ENCODE measurements at regions not wholly inside any gene's neighbourhood (a gene's known extent, or its start where the extent isn't known, plus 50 kb on each side); places are given as distances from the start of the nearest gene placed in this dataset.
A peak's percentile ranks its signal among the peaks of the same experiment; 100 is the strongest.
"Not testable (repeated sequence)": the region's sequence is repeated elsewhere in the genome, so short reads cannot be mapped to it uniquely, and the experiment has no call there.

DNA sequence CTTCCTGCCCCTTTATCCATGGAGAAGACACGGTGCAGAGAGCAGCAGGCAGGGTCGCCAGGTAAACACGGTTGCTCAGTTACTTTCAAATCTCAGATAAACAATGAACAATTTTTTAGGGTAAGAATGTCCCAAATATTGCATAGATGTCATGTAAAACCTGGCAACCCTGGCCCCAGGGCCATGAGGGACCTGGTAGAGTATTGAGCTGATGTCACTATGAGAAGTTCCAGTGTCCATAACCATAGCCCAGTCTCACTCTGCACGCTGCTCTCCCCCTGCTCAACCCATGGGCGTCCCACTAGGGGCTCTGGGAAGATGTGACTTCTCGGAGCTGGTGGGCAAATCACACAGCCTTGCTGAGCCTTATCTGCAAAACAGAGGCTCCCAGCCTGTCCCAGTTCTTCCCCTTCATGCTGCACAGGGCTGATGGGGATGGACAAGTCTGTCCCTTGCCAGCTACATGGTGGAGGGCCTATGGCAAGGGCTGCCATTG, 71.3 kb upstream of the TOP1 start:
- in situ Hi-C loops (cut with HindIII; ENCODE audit: low pct_ligation_motif_present, low pct_unique_long_range_greater_than_20kb, low sequenced_read_pairs): no loop called here
- DNase-seq: no peak

DNA sequence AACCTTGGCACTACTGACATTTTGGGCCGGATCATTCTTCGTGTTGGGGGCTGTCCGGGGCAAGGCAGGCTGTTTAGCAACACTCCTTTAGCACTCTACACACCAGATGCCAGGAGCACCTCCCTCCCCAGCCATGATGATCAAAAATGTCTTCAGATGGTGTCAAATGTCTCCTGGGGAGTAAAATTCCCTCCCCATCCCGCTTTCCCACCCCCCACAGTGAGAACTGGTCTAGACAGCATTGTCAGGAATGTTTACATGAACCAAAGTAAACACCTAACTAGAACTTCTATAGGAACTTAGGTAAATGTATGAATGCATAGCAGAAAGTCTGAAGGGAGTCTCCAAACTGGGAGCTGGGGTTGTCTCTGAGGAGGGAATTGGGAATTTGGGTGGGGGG, 70.0 kb upstream of the TOP1 start:
- no peak for DNase-seq
- in situ Hi-C loops (cut with HindIII; ENCODE audit: low pct_ligation_motif_present, low pct_unique_long_range_greater_than_20kb, low sequenced_read_pairs): no loop called here

DNA sequence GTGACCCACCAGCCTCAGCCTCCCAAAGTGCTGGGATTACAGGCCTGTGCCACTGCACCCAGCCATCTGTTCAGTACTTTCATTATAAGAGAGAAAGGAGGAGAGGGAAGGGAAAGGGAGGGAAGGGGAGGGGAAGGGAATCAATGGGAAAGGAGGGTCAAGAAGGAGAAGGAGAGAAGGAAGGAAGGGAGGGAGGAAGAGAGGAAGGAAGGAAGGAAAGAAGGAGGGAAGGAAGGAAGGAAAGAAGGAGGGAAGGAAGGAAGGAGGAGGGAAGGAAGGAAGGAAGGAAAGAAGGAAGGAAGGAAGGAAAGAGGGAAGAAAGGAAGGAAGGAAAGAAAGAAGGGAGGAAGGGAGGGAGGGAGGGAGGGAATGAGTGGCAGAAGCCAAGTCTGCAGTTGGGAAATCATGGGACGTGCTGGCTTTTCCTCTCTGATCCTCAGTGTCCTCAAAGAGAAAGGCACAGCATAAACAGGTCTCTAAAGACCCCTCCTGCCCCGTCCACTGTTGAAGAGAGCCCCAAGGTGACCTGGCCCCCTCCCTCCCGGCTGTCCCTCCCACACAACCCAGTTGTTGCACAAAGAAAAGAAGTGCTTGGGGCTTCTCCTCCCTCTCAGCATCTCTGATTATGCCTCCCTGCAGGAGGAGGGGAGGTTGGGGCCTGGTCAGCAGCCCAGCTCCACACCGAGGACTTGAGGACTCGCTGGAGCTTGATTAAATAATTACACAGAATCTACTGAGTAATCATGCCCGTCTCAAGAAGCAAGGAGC, 69.1 kb upstream of the TOP1 start:
- in situ Hi-C loops (cut with HindIII; ENCODE audit: low pct_ligation_motif_present, low pct_unique_long_range_greater_than_20kb, low sequenced_read_pairs): no loop called here
- DNase-seq: no peak

DNA sequence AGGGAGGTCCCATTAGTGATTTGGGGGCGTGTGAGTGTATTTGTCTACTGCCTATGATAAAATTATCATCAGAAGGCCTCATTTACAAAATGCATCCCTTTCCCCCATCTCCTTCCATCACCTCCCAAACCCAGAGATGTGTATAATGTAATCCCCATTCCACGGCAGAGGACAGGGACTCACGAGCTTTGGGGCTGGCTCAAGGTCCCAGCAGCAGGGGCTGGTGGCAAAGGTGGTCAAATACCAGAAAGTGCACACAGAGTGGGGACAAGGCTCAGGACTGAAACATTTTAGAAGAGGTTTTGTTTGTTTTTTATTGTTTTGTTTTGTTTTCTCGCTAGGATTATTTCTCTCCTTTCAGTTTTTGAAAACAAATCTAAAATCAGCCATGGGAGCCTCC, 68.5 kb upstream of the TOP1 start:
- in situ Hi-C loops (cut with HindIII; ENCODE audit: low pct_ligation_motif_present, low pct_unique_long_range_greater_than_20kb, low sequenced_read_pairs): no loop called here

DNA sequence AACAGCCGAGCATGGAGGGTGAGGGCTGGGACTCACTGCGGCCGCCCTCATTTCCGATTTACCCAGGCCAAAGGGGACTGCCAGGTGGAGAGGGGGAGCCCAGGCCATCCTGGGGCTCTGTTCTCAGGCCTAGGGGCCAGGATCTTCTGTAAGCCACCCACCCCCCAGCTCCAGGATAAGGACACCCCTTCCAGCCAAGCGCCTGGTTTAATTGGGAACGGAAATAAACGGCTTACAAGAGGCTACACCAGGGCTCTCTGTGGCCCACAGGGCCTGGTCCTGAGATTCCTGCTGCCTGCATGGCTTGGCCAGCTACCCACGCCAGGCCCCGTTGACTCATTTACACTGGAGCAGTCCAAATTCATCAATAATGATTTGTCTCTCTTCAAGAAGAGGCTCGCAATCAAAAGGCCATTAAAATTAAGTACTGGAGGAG, 68.1 kb upstream of the TOP1 start:
- in situ Hi-C loops (cut with HindIII; ENCODE audit: low pct_ligation_motif_present, low pct_unique_long_range_greater_than_20kb, low sequenced_read_pairs): no loop called here
- no peak for DNase-seq

More for the DNA sequence above, 68.5 kb upstream of the TOP1 start:
- DNase-seq: no peak

DNA sequence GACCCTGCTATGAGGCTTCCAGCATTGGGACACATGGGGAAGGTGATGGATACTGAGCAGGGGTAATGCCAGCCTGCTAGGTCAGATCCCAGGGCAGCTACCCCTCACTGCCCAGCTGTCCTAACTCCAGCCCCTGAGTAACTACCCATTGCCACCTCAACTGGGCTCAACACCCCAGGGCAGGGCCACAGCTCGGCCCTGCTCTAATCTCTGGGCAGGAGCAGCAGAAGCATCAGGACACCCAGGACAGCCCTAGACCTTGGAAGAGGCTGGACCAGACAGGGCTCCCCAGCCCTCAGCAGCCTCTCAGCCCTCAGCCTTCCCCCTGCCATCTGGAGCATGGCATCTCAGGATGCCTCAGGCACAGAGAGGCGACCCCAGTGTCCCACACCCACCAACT, 67.4 kb upstream of the TOP1 start:
- no peak for DNase-seq
- in situ Hi-C loops (cut with HindIII; ENCODE audit: low pct_ligation_motif_present, low pct_unique_long_range_greater_than_20kb, low sequenced_read_pairs): no loop called here

DNA sequence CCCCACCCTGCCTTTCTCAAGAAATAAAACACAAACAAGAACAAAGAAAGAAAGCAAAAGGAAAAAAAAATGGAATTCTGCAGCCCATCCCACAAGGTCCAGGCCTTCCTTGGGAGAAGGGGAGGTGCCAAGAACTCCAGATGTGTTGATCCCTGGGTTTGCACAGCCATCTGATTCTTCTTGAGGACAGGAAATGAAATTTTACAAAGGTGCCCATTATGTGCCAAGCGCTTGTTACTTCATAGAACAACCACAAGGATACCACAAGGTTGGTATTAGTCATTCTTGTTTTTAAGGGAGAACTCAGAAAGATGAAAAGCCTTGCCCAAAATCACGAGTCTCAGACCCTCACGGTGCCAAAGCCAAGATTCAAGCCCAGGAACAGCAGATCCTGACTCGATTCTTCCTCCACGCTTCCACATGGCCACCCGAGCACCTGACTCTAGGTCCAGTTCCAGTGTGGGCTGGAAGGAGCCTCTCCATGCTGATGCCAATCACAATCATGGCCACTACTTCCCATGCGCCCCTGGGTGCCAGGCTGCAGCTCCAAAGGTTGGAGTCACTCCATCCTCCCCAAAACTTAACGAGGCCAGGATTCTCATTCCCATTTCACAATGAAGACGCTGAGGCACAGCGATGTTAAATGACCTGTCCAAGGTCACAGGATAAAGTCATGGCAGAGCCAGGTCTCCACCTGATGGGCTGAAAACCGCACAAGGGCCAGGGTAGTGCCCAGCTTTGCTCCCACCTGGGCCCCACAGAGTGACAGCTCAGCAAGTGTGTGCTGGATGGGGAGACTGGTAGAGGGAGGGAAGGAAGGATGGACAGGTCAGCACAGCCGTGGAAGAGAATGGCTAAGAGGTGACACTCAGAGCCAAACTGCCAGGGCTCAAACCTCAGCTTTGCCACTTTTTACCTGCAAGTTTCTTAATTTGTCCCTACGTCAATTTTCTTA, 66.7 kb upstream of the TOP1 start:
- no peak for DNase-seq
- in situ Hi-C loops (cut with HindIII; ENCODE audit: low pct_ligation_motif_present, low pct_unique_long_range_greater_than_20kb, low sequenced_read_pairs): no loop called here

DNA sequence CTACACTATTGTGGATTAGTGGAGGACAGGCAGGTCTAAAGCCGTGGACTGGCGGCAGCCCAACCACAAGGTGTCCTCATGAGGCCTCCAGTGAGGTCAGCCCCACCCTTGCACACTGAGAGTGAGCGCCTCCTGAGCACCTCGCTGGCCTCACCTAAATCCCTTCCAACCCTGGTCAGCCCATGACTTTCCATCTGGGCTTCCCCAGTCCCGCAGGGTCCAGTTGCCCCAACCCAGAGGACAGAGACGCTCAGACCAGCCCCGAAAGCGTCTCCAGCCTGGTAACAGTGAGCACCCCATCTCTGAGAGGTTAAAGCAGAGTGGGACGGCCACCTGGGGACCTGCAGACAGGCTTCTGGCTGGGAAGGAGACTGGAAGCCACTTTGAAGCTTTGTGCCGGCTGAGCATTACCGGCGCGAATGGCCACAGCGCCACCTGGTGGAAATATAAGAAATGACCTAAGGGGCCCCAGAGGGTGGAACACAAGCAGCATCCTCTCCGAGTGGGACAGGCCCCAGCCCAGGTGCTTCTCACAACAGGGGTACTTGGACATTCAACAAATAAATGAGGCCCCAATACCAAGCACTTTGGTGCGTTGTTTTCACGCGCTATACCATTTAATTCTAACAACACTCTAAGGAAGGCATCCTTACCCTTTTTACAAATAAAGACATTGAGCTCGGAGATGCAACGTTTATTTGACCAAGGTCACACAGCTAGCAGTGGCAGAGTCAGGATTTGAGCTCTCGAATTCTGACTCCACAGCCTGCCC, 65.7 kb upstream of the TOP1 start:
- in situ Hi-C loops (cut with HindIII; ENCODE audit: low pct_ligation_motif_present, low pct_unique_long_range_greater_than_20kb, low sequenced_read_pairs): no loop called here
- peak; percentile 45 for DNase-seq

DNA sequence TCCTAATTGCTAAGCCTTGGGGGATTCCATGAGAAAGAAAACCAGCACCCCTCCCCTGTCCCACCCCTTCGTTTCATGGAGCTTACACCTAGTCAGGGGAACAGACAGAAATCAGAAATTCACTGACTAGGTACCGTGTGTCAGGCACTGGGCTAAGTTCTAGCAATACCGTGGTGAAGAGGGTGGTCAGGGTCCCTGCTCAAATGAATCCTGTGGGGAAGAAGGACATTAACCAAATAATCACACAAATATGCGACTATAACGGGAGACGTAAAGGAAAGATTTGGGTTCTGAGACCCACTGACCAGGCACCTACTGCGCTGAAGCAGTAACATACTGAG, 65.1 kb upstream of the TOP1 start:
- in situ Hi-C loops (cut with HindIII; ENCODE audit: low pct_ligation_motif_present, low pct_unique_long_range_greater_than_20kb, low sequenced_read_pairs): no loop called here
- DNase-seq: no peak

DNA sequence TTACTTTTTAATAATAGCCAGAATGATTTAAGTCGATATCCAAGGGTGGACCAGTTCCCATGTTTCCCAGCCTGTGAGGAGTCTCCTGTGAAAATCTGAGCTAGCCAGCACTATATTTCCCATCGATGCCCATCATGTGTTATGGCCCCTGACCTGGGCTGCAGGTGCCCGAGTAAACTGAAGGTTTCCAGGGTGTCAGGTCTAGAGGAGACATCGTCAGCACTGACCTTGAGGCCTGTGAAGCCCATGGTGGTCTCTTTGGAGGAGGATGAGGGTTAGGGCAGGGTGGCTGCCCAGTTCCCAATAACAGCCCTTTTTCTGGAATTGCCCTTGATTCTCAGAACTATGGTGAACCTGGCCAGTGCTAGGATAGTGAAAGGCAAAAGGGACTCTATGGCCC, 63.0 kb upstream of the TOP1 start:
- DNase-seq: no peak
- in situ Hi-C loops (cut with HindIII; ENCODE audit: low pct_ligation_motif_present, low pct_unique_long_range_greater_than_20kb, low sequenced_read_pairs): no loop called here

DNA sequence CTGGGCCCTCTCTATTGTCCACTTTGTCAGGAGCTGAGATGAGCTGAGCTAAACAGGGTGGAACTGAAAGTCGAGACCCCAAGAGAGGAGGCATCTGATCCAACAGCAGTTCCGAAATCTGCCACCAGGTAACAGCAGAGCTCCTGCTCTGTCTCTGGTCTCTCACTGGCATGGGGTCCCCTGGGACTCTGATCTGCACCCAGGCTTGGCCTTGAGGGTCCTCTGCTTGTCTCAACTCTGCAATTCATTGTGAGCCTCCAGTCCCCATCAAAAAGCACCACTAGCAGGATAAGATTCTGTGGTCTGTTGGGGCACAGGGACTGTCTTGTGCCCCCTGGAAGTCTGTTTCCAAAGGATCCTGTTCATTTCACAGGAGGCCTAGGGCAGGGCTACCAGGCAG, 62.5 kb upstream of the TOP1 start:
- in situ Hi-C loops (cut with HindIII; ENCODE audit: low pct_ligation_motif_present, low pct_unique_long_range_greater_than_20kb, low sequenced_read_pairs): no loop called here
- DNase-seq: no peak

DNA sequence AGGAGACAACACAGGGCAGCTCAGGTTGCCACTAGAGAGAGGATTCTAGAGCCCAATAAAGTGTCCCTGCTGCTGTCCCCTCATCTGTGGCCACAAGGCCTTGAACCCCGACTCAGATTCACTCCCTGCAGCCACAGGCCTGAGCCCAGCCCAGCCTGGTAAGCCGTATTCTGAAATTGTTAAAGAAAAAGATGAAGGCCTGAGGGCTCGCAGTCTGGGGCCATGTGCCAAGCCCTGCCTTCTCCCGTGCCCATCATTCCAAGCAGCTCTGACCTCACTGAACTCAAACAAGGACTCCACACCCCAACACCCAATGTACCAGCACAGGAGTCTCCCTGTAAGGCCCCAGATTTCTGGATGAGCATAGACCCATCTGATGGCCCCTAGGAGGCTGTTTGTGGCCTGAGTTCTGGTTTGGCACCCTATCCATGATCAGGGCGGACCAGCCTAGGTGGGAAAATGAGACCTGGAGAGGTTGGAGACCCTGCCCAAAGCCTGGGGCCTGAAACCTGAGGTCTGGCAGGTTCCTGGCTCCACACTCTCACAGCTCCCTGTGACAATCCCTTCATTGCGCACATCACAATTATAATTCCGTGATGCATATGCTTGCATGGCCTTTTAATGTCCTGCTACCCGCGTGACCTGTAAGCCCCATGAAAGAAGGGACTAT, 62.0 kb upstream of the TOP1 start:
- in situ Hi-C loops (cut with HindIII; ENCODE audit: low pct_ligation_motif_present, low pct_unique_long_range_greater_than_20kb, low sequenced_read_pairs): no loop called here
- no peak for DNase-seq

DNA sequence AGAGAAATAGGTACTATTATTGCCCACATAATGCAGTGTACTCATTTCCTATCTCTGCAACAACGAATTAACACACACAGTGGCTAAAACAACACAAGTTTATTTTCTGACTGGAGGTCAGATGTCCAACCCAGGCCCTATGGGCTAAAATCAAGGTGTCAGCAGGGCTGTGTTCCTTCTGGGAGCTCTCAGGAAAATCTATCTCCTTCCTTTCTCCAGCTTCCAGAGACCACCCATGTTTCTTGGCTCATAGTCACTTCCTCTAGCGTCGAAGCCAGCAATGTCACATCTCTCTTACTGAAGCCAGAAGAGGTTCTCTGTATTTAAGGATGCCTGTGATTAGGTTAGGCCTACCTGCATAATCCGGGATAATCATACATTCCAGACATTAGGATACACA, 60.9 kb upstream of the TOP1 start:
- in situ Hi-C loops (cut with HindIII; ENCODE audit: low pct_ligation_motif_present, low pct_unique_long_range_greater_than_20kb, low sequenced_read_pairs): no loop called here
- DNase-seq: no peak

DNA sequence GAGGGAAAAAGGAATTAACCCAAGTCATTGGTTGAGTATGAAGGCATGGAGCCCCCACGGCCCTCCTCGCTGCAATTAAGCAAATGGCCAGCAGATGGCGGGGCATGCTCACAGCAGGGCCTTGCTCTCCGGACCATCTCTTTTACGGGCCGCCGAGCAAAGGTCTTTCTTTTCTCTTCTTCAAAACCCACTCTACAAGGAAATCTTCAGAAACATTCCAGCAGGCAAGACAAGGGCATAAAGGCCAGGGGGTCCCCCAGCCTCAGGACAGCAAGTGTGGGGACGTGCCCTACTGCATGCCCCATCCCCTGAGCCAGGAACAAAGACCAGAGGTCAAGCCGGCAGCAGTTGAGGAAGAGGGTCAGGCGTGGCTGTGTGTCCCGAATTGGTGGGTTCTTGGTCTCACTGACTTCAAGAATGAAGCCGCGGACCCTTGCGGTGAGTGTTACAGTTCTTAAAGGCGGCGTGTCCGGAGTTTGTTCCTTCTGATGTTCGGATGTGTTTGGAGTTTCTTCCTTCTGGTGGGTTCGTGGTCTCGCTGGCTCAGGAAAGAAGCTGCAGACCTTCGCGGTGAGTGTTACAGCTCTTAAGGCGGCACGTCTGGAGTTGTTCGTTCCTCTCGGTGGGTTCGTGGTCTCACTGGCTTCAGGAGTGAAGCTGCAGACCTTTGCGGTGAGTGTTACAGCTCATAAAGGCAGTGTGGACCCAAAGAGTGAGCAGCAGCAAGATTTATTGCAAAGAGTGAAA, 59.6 kb upstream of the TOP1 start:
- in situ Hi-C loops (cut with HindIII; ENCODE audit: low pct_ligation_motif_present, low pct_unique_long_range_greater_than_20kb, low sequenced_read_pairs): not testable (repeated sequence)
- DNase-seq: peak; percentile 55

DNA sequence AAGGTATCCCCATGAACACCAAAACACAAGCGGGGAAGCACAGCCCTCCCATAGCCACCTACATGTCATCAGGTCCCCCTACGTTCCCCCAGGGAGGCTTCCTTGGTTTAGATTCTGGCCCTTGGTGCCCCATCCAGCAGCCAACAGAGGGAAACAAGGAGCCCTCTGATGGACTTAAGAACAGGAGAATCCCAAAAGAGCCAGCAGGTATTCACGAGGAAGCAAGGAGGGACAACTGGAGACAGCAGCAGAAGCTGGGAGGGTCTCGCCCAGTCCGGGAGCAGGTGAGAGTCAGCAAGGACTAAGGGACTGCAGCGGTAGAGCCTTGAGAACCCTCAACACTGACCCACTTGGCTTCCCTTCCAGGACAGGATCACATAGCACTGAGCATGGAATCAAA, 58.4 kb upstream of the TOP1 start:
- in situ Hi-C loops (cut with HindIII; ENCODE audit: low pct_ligation_motif_present, low pct_unique_long_range_greater_than_20kb, low sequenced_read_pairs): no loop called here
- no peak for DNase-seq

DNA sequence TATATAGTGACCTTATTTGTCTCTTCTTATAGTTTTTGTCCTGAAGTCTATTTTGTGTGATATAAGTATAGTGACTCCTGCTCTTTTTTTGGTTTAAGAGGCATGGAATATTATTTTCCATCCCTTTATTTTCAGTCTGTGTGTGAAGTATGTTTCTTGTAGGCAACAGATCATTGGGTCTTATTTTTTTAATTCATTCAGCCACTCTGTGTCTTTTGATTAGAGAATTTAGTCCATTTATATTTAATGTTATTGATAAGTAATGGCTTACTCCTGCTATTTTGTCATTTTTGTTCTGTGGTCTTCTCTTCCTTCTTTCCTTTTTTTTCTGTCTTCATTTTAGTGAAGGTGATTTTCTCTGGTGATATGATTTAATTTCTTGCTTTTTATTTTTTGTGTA, 51.4 kb upstream of the TOP1 start:
- in situ Hi-C loops (cut with HindIII; ENCODE audit: low pct_ligation_motif_present, low pct_unique_long_range_greater_than_20kb, low sequenced_read_pairs): no loop called here
- DNase-seq: no peak

DNA sequence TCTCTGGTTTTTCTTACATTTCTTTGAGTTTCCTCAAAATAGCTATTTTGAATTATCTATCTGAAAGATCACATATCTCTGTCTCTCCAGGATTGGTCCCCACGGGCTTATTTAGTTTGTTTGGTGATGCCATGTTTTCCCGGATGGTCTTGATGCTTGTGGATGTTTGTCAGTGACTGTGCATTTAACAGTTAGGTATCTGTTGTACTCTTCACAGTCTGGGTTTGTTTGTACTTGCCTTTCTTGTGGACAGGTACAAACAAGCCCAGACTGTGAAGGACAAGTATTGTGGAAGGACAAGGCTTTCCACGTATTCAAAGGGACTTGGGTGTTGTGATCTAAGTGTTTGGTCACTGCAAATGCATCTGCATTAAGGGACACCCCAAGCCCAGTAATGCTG, 49.9 kb upstream of the TOP1 start:
- in situ Hi-C loops (cut with HindIII; ENCODE audit: low pct_ligation_motif_present, low pct_unique_long_range_greater_than_20kb, low sequenced_read_pairs): no loop called here

More for the DNA sequence above, 49.9 kb upstream of the TOP1 start:
- no peak for DNase-seq
